Neuronal stem cell (in vitro differentiated cells): ENCODE measurements at regions not wholly inside any gene's neighbourhood (a gene's known extent, or its start where the extent isn't known, plus 50 kb on each side); places are given as distances from the start of the nearest gene placed in this dataset.

ENCODE experiments used
- DNase-seq: peaks from one replicate; pipeline ENCODE4 v3.0.0-alpha.2; 2013; ENCODE audit warnings: low spot score
- H2AFZ ChIP-seq: one replicate; pipeline ENCODE4 v1.6.1; 2013; ENCODE audit warnings: mild to moderate bottlenecking, low read length, inconsistent platforms
- H2AK5ac ChIP-seq: 2 replicates; pipeline ENCODE4 v1.6.1; 2013; ENCODE audit warnings: low read depth, mild to moderate bottlenecking, inconsistent platforms, low read length, moderate library complexity, mixed read lengths
- H2BK120ac ChIP-seq: 2 replicates; pipeline ENCODE4 v1.6.1; 2013; ENCODE audit warnings: low read depth, mild to moderate bottlenecking, inconsistent platforms, low read length, moderate library complexity, mixed read lengths
- H2BK12ac ChIP-seq: one replicate; pipeline ENCODE4 v1.6.1; 2013; ENCODE audit warnings: low read length, inconsistent platforms
- H2BK15ac ChIP-seq: 2 replicates; pipeline ENCODE4 v1.6.1; 2013; ENCODE audit warnings: mild to moderate bottlenecking, low read length, inconsistent platforms, mixed read lengths
- H2BK5ac ChIP-seq: one replicate; pipeline ENCODE4 v1.6.1; 2013; ENCODE audit warnings: inconsistent platforms, mild to moderate bottlenecking, low read length, moderate library complexity
- H3K14ac ChIP-seq: one replicate; pipeline ENCODE4 v1.6.1; 2013; ENCODE audit warnings: low read length, inconsistent platforms
- H3K18ac ChIP-seq: 2 replicates; pipeline ENCODE4 v1.6.1; 2013; ENCODE audit warnings: low read length, inconsistent platforms
- H3K23ac ChIP-seq: 2 replicates; pipeline ENCODE4 v1.6.1; 2013; ENCODE audit warnings: low read depth, mild to moderate bottlenecking, mixed read lengths, low read length, inconsistent platforms; ENCODE audit not compliant: poor library complexity
- H3K27ac ChIP-seq: replicated peaks from 3 replicates; pipeline ENCODE4 v1.5.1; 2013; ENCODE audit warnings: low read length, inconsistent platforms
- H3K27me3 ChIP-seq, 3 experiments: 2 replicates each; pipeline ENCODE4 v1.6.1; 2013; ENCODE audit warnings: low read length in 3 of 3, mild to moderate bottlenecking in 2 of 3, inconsistent platforms in 1 of 3, low read depth in 1 of 3, mixed read lengths in 1 of 3, moderate library complexity in 1 of 3; ENCODE audit not compliant: control insufficient read depth in 3 of 3, insufficient read depth in 3 of 3
- H3K36me3 ChIP-seq, 2 donors: replicated peaks in 1 of 2; 2 replicates each; pipeline ENCODE4 v1.6.1; 2013; ENCODE audit warnings: low read length in 2 of 2; ENCODE audit not compliant: control insufficient read depth in 2 of 2, insufficient read depth in 2 of 2
- H3K4ac ChIP-seq: 2 replicates; pipeline ENCODE4 v1.6.1; 2013; ENCODE audit warnings: inconsistent platforms, mild to moderate bottlenecking, low read length, moderate library complexity
- H3K4me1 ChIP-seq, 2 donors: 1 replicate in 1 of 2; 2 replicates in 1 of 2; pipeline ENCODE4 v1.6.1; 2013; ENCODE audit warnings: low read length in 2 of 2, low read depth in 1 of 2; ENCODE audit not compliant: control insufficient read depth in 2 of 2, insufficient read depth in 1 of 2
- H3K4me2 ChIP-seq: one replicate; pipeline ENCODE4 v1.6.1; 2013; ENCODE audit warnings: mild to moderate bottlenecking, low read length, inconsistent platforms; ENCODE audit not compliant: insufficient read depth, poor library complexity, severe bottlenecking
- H3K4me3 ChIP-seq, 2 donors: 2 replicates each; pipeline ENCODE4 v1.5.1; 2013; ENCODE audit warnings: low read length in 2 of 2, mild to moderate bottlenecking in 2 of 2, inconsistent platforms in 1 of 2, moderate library complexity in 1 of 2
- H3K79me1 ChIP-seq: one replicate; pipeline ENCODE4 v1.6.1; 2013; ENCODE audit warnings: low read depth, mild to moderate bottlenecking, inconsistent platforms, low read length, moderate library complexity
- H3K9ac ChIP-seq: one replicate; pipeline ENCODE4 v1.6.1; 2013; ENCODE audit warnings: mild to moderate bottlenecking, low read depth, low read length, inconsistent platforms; ENCODE audit not compliant: poor library complexity
- H3K9me3 ChIP-seq, 2 donors: replicated peaks in 1 of 2; 2 replicates each; pipeline versions ENCODE3 to v1.6.1; 2013; ENCODE audit warnings: low read length in 2 of 2, mild to moderate bottlenecking in 2 of 2, inconsistent platforms in 1 of 2, low read depth in 1 of 2, mixed read lengths in 1 of 2, moderate library complexity in 1 of 2; ENCODE audit not compliant: control insufficient read depth in 2 of 2, insufficient read depth in 1 of 2
- H4K8ac ChIP-seq: one replicate; pipeline ENCODE4 v1.6.1; 2013; ENCODE audit warnings: low read depth, mild to moderate bottlenecking, inconsistent platforms, low read length, moderate library complexity
- H4K91ac ChIP-seq: one replicate; pipeline ENCODE4 v1.6.1; 2013; ENCODE audit warnings: low read length, low read depth, mild to moderate bottlenecking, inconsistent platforms; ENCODE audit not compliant: poor library complexity
- WGBS, 2 donors: extraction: QIAGEN DNeasy Blood & Tissue Kit; methylation state at CpG; one replicate each; pipeline ENCODE4 v1.1.7; 2013; ENCODE audit warnings: missing lambda C conversion rate in 2 of 2, mixed read lengths in 1 of 2; ENCODE audit not compliant: insufficient read length in 2 of 2, insufficient replicate concordance in 1 of 2; ENCODE audit errors: extremely low coverage in 2 of 2; 5-methylcytosine and 5-hydroxymethylcytosine counted together

GRCh38 chr2:129661935-129662334 lies 317.5 kb upstream of the RAB6C start:
- no peak overlapping the region for H3K27ac ChIP-seq
- no peak overlapping the region for H2AFZ ChIP-seq
- H2AK5ac ChIP-seq, result no peak overlapping the region
- no peak overlapping the region for H4K91ac ChIP-seq
- no peak overlapping the region for H3K9ac ChIP-seq
- H3K18ac ChIP-seq, result no peak overlapping the region
- no peaks in the 10 kb centered on the region for H3K4me1 ChIP-seq
- no peak overlapping the region for H4K8ac ChIP-seq
- no peak overlapping the region for H2BK120ac ChIP-seq
- no peaks in the 10 kb centered on the region for H3K79me1 ChIP-seq
- WGBS, 2 donors, result no CpG with 5 or more reads among the region's 1 CpG
- H3K4me2 ChIP-seq, result no peak overlapping the region
- no peaks in the 10 kb centered on the region for H3K36me3 ChIP-seq
- no peak overlapping the region for H3K4me3 ChIP-seq
- H3K9me3 ChIP-seq, result peaks cover 0 to 2% of the 10 kb centered on the region in 2 donors
- H3K23ac ChIP-seq, result no peak overlapping the region
- no peak for DNase-seq
- H3K27me3 ChIP-seq, result no peaks in the 10 kb centered on the region
- no peak overlapping the region for H3K14ac ChIP-seq
- H2BK5ac ChIP-seq, result no peak overlapping the region
- no peak overlapping the region for H2BK15ac ChIP-seq
- no peak overlapping the region for H3K4ac ChIP-seq
- H2BK12ac ChIP-seq, result no peak overlapping the region

- no peak overlapping the region for H3K18ac ChIP-seq
- H2BK120ac ChIP-seq, result no peak overlapping the region
- no CpG with 5 or more reads among the region's 4 CpGs for WGBS, 2 donors
These were observed 311.9 kb upstream of the RAB6C start for GRCh38 chr2:129667577-129667976.

GRCh38 chr2:129672521-129672920 lies 306.9 kb upstream of the RAB6C start:
- H3K27ac ChIP-seq, result no peak overlapping the region
- no peaks in the 10 kb centered on the region for H3K9me3 ChIP-seq
- no peak overlapping the region for H2AFZ ChIP-seq
- H3K4ac ChIP-seq, result no peak overlapping the region
- no peak overlapping the region for H4K8ac ChIP-seq
- no peak overlapping the region for H3K9ac ChIP-seq
- no peak overlapping the region for H3K18ac ChIP-seq
- H2BK15ac ChIP-seq, result no peak overlapping the region
- H2BK5ac ChIP-seq, result no peak overlapping the region
- no peak overlapping the region for H3K14ac ChIP-seq
- H2BK120ac ChIP-seq, result no peak overlapping the region
- no peak overlapping the region for H4K91ac ChIP-seq
- H3K23ac ChIP-seq, result no peak overlapping the region
- H3K27me3 ChIP-seq, result peaks cover 0 to 4% (median 0%) of the 10 kb centered on the region in 3 experiments
- no peak overlapping the region for H2AK5ac ChIP-seq
- H3K4me2 ChIP-seq, result no peak overlapping the region
- no peaks in the 10 kb centered on the region for H3K79me1 ChIP-seq
- no peak overlapping the region for H3K4me3 ChIP-seq
- H3K4me1 ChIP-seq, result peaks cover 1 to 3% of the 10 kb centered on the region in 2 donors
- no peaks in the 10 kb centered on the region for H3K36me3 ChIP-seq
- no peak for DNase-seq
- H2BK12ac ChIP-seq, result no peak overlapping the region
- no CpG with 5 or more reads among the region's 5 CpGs for WGBS, 2 donors

More at GRCh38 chr2:129667577-129667976, 311.9 kb upstream of the RAB6C start:
- H3K36me3 ChIP-seq, result no peaks in the 10 kb centered on the region
- H4K91ac ChIP-seq, result no peak overlapping the region
- no peak overlapping the region for H3K14ac ChIP-seq
- H3K9me3 ChIP-seq, result no peaks in the 10 kb centered on the region
- no peak overlapping the region for H2BK15ac ChIP-seq
- DNase-seq, result no peak
- H3K23ac ChIP-seq, result no peak overlapping the region
- no peak overlapping the region for H3K4me2 ChIP-seq
- H4K8ac ChIP-seq, result no peak overlapping the region
- H3K27ac ChIP-seq, result no peak overlapping the region
- H3K4me1 ChIP-seq, result no peaks in the 10 kb centered on the region
- no peak overlapping the region for H2AFZ ChIP-seq
- H3K79me1 ChIP-seq, result no peaks in the 10 kb centered on the region
- H2BK12ac ChIP-seq, result no peak overlapping the region
- no peak overlapping the region for H3K9ac ChIP-seq
- H3K27me3 ChIP-seq, result no peaks in the 10 kb centered on the region
- no peak overlapping the region for H2AK5ac ChIP-seq
- H2BK5ac ChIP-seq, result no peak overlapping the region
- no peak overlapping the region for H3K4ac ChIP-seq
- no peak overlapping the region for H3K4me3 ChIP-seq

GRCh38 chr2:129673234-129673633 lies 306.2 kb upstream of the RAB6C start:
- no CpG with 5 or more reads among the region's 5 CpGs for WGBS, 2 donors
- no peak overlapping the region for H2BK5ac ChIP-seq

More at GRCh38 chr2:129673234-129673633, 306.2 kb upstream of the RAB6C start:
- no peak overlapping the region for H2BK12ac ChIP-seq
- no peak overlapping the region for H2BK15ac ChIP-seq
- H3K14ac ChIP-seq, result no peak overlapping the region
- no peak overlapping the region for H3K27ac ChIP-seq
- H3K4me2 ChIP-seq, result no peak overlapping the region
- H3K79me1 ChIP-seq, result no peaks in the 10 kb centered on the region
- H4K91ac ChIP-seq, result no peak overlapping the region
- no peaks in the 10 kb centered on the region for H3K9me3 ChIP-seq
- H3K27me3 ChIP-seq, result peaks cover 0 to 4% (median 0%) of the 10 kb centered on the region in 3 experiments
- peak overlapping the region; percentile 2 for H2AFZ ChIP-seq
- no peak overlapping the region for H3K4ac ChIP-seq
- H3K4me1 ChIP-seq, result peaks cover 1 to 3% of the 10 kb centered on the region in 2 donors
- no peak overlapping the region for H3K23ac ChIP-seq
- no peak overlapping the region for H3K9ac ChIP-seq
- no peak overlapping the region for H2BK120ac ChIP-seq
- no peak overlapping the region for H2AK5ac ChIP-seq
- H3K4me3 ChIP-seq, result no peak overlapping the region
- no peaks in the 10 kb centered on the region for H3K36me3 ChIP-seq
- no peak for DNase-seq
- H3K18ac ChIP-seq, result no peak overlapping the region
- H4K8ac ChIP-seq, result no peak overlapping the region
